ENCODE measurements at regions not wholly inside any gene's neighbourhood (a gene's known extent, or its start where the extent isn't known, plus 50 kb on each side); places are given as distances from the start of the nearest gene placed in this dataset.

GRCh38 chr2:136381245-136381644 lies 263.3 kb upstream of the CXCR4 start:
- Histone ChIP-seq H3K4me3 (no peak overlapping the region), H3K27me3 (ENCODE audit: low read depth) (peaks cover 2% of the 10 kb centered on the region; the same call in 1 of the 2 replicates), H3K36me3 (replicated peaks) (no peaks in the 10 kb centered on the region), H3K9me3 (no peaks in the 10 kb centered on the region), H3K4me1 (no peaks in the 10 kb centered on the region)
- in situ Hi-C loops (cut with MboI; ENCODE audit: low sequenced_read_pairs), result loop anchor here (5.0 to 25.0 kb wide), 2 partner anchors 464 to 1394 kb away; no protein-coding TSS in a partner anchor
- no peak for DNase-seq (ENCODE audit: low spot score in 2 of 2)

GRCh38 chr2:136378712-136379595 lies 261.0 kb upstream of the CXCR4 start:
- Histone ChIP-seq H3K36me3 (replicated peaks) (no peaks in the 10 kb centered on the region), H3K9me3 (no peaks in the 10 kb centered on the region), H3K4me3 (no peak overlapping the region), H3K27me3 (ENCODE audit: low read depth) (no peaks in the 10 kb centered on the region), H3K4me1 (no peaks in the 10 kb centered on the region)
- peak; percentile 25 to 66 for DNase-seq (ENCODE audit: low spot score in 2 of 2)
- in situ Hi-C loops (cut with MboI; ENCODE audit: low sequenced_read_pairs), result loop anchor here (25.0 kb wide), 1 partner anchor 1392 kb away; no protein-coding TSS in a partner anchor

GRCh38 chr2:136377423-136378382 lies 259.8 kb upstream of the CXCR4 start:
- no peaks in the 10 kb centered on the region for H3K4me1 ChIP-seq
- in situ Hi-C loops (cut with MboI; ENCODE audit: low sequenced_read_pairs), result loop anchor here (25.0 kb wide), 1 partner anchor 1390 kb away; no protein-coding TSS in a partner anchor

DNA sequence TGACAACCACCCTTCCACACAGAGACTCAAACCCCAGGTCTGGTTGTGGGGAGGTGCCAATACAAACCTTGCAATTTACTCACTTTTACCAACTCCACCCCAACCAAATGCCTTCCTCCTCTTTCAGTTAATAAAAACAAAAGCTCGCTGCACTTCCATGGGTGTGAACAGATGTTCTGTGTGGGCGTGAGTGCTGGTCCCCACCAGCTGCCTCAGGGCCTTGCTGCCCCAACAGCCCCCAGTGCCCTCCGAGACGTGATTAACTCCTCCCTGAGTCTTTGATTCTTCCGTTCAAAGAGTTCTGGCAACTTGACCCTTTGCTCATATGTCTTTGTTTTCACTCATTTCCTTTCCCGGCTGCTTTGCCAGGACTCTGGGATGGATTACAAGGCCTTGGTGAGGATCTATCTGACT lies 258.9 kb upstream of the CXCR4 start:
- Histone ChIP-seq H3K9me3 (no peaks in the 10 kb centered on the region), H3K4me3 (no peak overlapping the region), H3K36me3 (replicated peaks) (no peaks in the 10 kb centered on the region), H3K27me3 (ENCODE audit: low read depth) (peaks cover 6% of the 10 kb centered on the region; the same call in 1 of the 2 replicates), H3K4me1 (no peaks in the 10 kb centered on the region)
- in situ Hi-C loops (cut with MboI; ENCODE audit: low sequenced_read_pairs), result loop anchor here (25.0 kb wide), 1 partner anchor 1390 kb away; no protein-coding TSS in a partner anchor
- no peak for DNase-seq (ENCODE audit: low spot score in 2 of 2)

More at GRCh38 chr2:136377423-136378382, 259.8 kb upstream of the CXCR4 start:
- H3K27me3 ChIP-seq (ENCODE audit: low read depth), result no peaks in the 10 kb centered on the region
- H3K36me3 ChIP-seq (replicated peaks), result no peaks in the 10 kb centered on the region
- no peak for DNase-seq (ENCODE audit: low spot score in 2 of 2)
- H3K9me3 ChIP-seq, result no peaks in the 10 kb centered on the region
- H3K4me3 ChIP-seq, result no peak overlapping the region

GRCh38 chr2:136376211-136376610 lies 258.3 kb upstream of the CXCR4 start:
- no peaks in the 10 kb centered on the region for H3K9me3 ChIP-seq
- DNase-seq (ENCODE audit: low spot score in 2 of 2), result no peak
- peaks cover 7% of the 10 kb centered on the region for H3K27me3 ChIP-seq (ENCODE audit: low read depth)
- H3K4me3 ChIP-seq, result no peak overlapping the region
- H3K36me3 ChIP-seq (replicated peaks), result no peaks in the 10 kb centered on the region
- no peaks in the 10 kb centered on the region for H3K4me1 ChIP-seq
- in situ Hi-C loops (cut with MboI; ENCODE audit: low sequenced_read_pairs), result loop anchor here (25.0 kb wide), 1 partner anchor 1389 kb away; no protein-coding TSS in a partner anchor

GRCh38 chr2:136375017-136375901 lies 257.3 kb upstream of the CXCR4 start:
- H3K4me1 ChIP-seq, result no peaks in the 10 kb centered on the region
- H3K27me3 ChIP-seq (ENCODE audit: low read depth), result peaks cover 13% of the 10 kb centered on the region
- in situ Hi-C loops (cut with MboI; ENCODE audit: low sequenced_read_pairs), result loop anchor here (25.0 kb wide), 1 partner anchor 1388 kb away; no protein-coding TSS in a partner anchor
- H3K9me3 ChIP-seq, result no peaks in the 10 kb centered on the region
- no peaks in the 10 kb centered on the region for H3K36me3 ChIP-seq (replicated peaks)
- DNase-seq (ENCODE audit: low spot score in 2 of 2), result no peak
- no peak overlapping the region for H3K4me3 ChIP-seq

GRCh38 chr2:136373841-136374240 lies 255.9 kb upstream of the CXCR4 start:
- H3K9me3 ChIP-seq, result no peaks in the 10 kb centered on the region
- peaks cover 17% of the 10 kb centered on the region for H3K27me3 ChIP-seq (ENCODE audit: low read depth)
- H3K4me3 ChIP-seq, result no peak overlapping the region
- no peaks in the 10 kb centered on the region for H3K36me3 ChIP-seq (replicated peaks)
- no peak for DNase-seq (ENCODE audit: low spot score in 2 of 2)
- H3K4me1 ChIP-seq, result no peaks in the 10 kb centered on the region
- in situ Hi-C loops (cut with MboI; ENCODE audit: low sequenced_read_pairs), result no loop called here

DNA sequence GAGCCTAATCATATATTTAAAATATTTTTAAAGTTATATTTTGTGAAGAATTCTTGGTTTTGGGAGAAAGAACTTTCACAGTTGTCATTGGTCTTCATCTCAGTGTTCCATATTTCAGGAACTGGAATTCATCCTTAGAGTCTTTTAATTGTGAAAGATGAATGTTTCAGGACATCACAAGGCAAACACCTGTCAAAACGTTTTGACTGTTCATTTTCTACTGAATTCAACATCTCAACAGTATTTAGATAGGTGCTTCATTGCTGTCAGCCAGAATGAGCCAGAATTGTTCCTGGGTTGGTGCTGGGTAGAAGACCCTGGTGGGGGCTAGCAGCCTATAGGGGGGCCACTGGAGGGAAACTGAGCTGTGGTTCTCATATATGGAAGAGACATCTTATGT lies 255.1 kb upstream of the CXCR4 start:
- Histone ChIP-seq H3K4me1 (no peaks in the 10 kb centered on the region), H3K4me3 (no peak overlapping the region), H3K36me3 (replicated peaks) (no peaks in the 10 kb centered on the region), H3K9me3 (no peaks in the 10 kb centered on the region), H3K27me3 (ENCODE audit: low read depth) (peaks cover 17% of the 10 kb centered on the region)
- in situ Hi-C loops (cut with MboI; ENCODE audit: low sequenced_read_pairs), result no loop called here
- DNase-seq (ENCODE audit: low spot score in 2 of 2), result no peak

- H3K27me3 ChIP-seq (ENCODE audit: low read depth), result no peaks in the 10 kb centered on the region; the same call in 1 of the 2 replicates
- H3K36me3 ChIP-seq (replicated peaks), result no peaks in the 10 kb centered on the region
- H3K9me3 ChIP-seq, result no peaks in the 10 kb centered on the region
- DNase-seq (ENCODE audit: low spot score in 2 of 2), result no peak
- in situ Hi-C loops (cut with MboI; ENCODE audit: low sequenced_read_pairs), result no loop called here
- H3K4me3 ChIP-seq, result no peak overlapping the region
- no peaks in the 10 kb centered on the region for H3K4me1 ChIP-seq
Observed at GRCh38 chr2:136363900-136364299, 246.0 kb upstream of the CXCR4 start.

GRCh38 chr2:136363470-136363869 lies 245.5 kb upstream of the CXCR4 start:
- Histone ChIP-seq H3K27me3 (ENCODE audit: low read depth) (no peaks in the 10 kb centered on the region; the same call in 1 of the 2 replicates), H3K4me1 (no peaks in the 10 kb centered on the region), H3K36me3 (replicated peaks) (no peaks in the 10 kb centered on the region), H3K9me3 (no peaks in the 10 kb centered on the region), H3K4me3 (no peak overlapping the region)
- in situ Hi-C loops (cut with MboI; ENCODE audit: low sequenced_read_pairs), result no loop called here
- DNase-seq (ENCODE audit: low spot score in 2 of 2), result no peak

GRCh38 chr2:136362676-136363390 lies 244.9 kb upstream of the CXCR4 start:
- DNase-seq (ENCODE audit: low spot score in 2 of 2), result no peak
- Histone ChIP-seq H3K4me3 (no peak overlapping the region), H3K36me3 (replicated peaks) (no peaks in the 10 kb centered on the region), H3K27me3 (ENCODE audit: low read depth) (no peaks in the 10 kb centered on the region; the same call in 1 of the 2 replicates), H3K4me1 (no peaks in the 10 kb centered on the region), H3K9me3 (no peaks in the 10 kb centered on the region)
- in situ Hi-C loops (cut with MboI; ENCODE audit: low sequenced_read_pairs), result no loop called here

DNA sequence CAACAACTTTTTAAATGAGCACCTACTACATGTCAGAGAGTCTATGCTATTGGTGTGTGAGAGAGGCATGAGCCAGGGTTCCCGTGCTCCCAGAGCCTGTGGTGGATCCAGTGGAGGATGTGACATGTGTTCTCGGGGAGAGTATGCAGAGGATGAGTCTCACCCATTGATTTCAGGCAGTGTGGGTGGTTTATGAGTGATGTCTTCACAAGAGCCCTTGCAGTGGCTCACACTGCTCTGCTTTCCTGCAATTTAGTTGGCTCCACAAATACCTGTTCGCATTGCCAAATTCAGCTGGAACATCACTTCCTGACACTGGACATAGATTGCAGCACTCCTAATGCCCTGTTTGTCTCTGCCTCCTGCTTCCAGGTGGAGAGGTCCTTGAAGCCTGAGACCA lies 243.6 kb upstream of the CXCR4 start:
- Histone ChIP-seq H3K4me3 (no peak overlapping the region), H3K9me3 (no peaks in the 10 kb centered on the region), H3K36me3 (replicated peaks) (no peaks in the 10 kb centered on the region), H3K4me1 (no peaks in the 10 kb centered on the region), H3K27me3 (ENCODE audit: low read depth) (no peaks in the 10 kb centered on the region; the same call in 1 of the 2 replicates)
- DNase-seq (ENCODE audit: low spot score in 2 of 2), result no peak
- in situ Hi-C loops (cut with MboI; ENCODE audit: low sequenced_read_pairs), result no loop called here
